Common myeloid progenitor, CD34-positive (primary cell): ENCODE measurements at regions not wholly inside any gene's neighbourhood (a gene's known extent, or its start where the extent isn't known, plus 50 kb on each side); places are given as distances from the start of the nearest gene placed in this dataset.

Experiments
- CTCF ChIA-PET: fragments of 350-600 bp; sonication (Branson Sonifier 250); formaldehyde crosslinking; loops from one replicate; lab custom pipeline; 2021; ENCODE audit warnings: antibody characterized with exemption; lab: Charles Lee
- POLR2A ChIA-PET: fragments of 350-600 bp; sonication (Branson Sonifier 250); formaldehyde crosslinking; loops from one replicate; lab custom pipeline; 2021; ENCODE audit warnings: antibody characterized with exemption; lab: Charles Lee
- DNase-seq, 3 donors: peaks; one replicate each; pipeline versions ENCODE4 v3.0.0 to v3.0.0-alpha.2; 2013
- H3K27ac ChIP-seq, 2 experiments: 1 replicate in 1 of 2; 2 replicates in 1 of 2; pipeline ENCODE4 v1.7.0; 2013; ENCODE audit warnings: inconsistent platforms in 2 of 2, low read length in 2 of 2, mild to moderate bottlenecking in 2 of 2, low read depth in 1 of 2, moderate library complexity in 1 of 2; ENCODE audit not compliant: severe bottlenecking in 2 of 2, insufficient read depth in 1 of 2, poor library complexity in 1 of 2
- H3K27me3 ChIP-seq, 5 experiments: replicated peaks in 2 of 5; 1 replicate in 3 of 5; 2 replicates in 2 of 5; pipeline versions ENCODE4 v1.6.1 to v1.7.0; 2013; ENCODE audit warnings: low read length in 4 of 5, mild to moderate bottlenecking in 2 of 5, moderate library complexity in 2 of 5, inconsistent platforms in 1 of 5; ENCODE audit not compliant: insufficient read depth in 5 of 5, control insufficient read depth in 4 of 5
- H3K36me3 ChIP-seq, 4 experiments: 1 replicate in 2 of 4; 2 replicates in 2 of 4; pipeline versions ENCODE4 v1.6.1 to v1.7.0; 2013; ENCODE audit warnings: low read length in 3 of 4, control low read depth in 1 of 4, mild to moderate bottlenecking in 1 of 4; ENCODE audit not compliant: control insufficient read depth in 4 of 4, insufficient read depth in 4 of 4
- H3K4me1 ChIP-seq, 4 experiments: 1 replicate in 3 of 4; 2 replicates in 1 of 4; pipeline versions ENCODE4 v1.6.1 to v1.7.1; 2013; ENCODE audit warnings: low read length in 3 of 4, mild to moderate bottlenecking in 3 of 4, control low read depth in 1 of 4, inconsistent platforms in 1 of 4, moderate library complexity in 1 of 4; ENCODE audit not compliant: control insufficient read depth in 4 of 4, insufficient read depth in 4 of 4; ENCODE audit errors: control extremely low read depth in 1 of 4
- H3K4me3 ChIP-seq, 7 experiments: 1 replicate in 4 of 7; 2 replicates in 3 of 7; pipeline versions ENCODE4 v1.5.1 to v1.7.0; 2013; ENCODE audit warnings: mild to moderate bottlenecking in 7 of 7, low read length in 6 of 7, moderate library complexity in 6 of 7, inconsistent platforms in 2 of 7, low read depth in 2 of 7, control low read depth in 1 of 7; ENCODE audit not compliant: insufficient read depth in 4 of 7, control insufficient read depth in 1 of 7; ENCODE audit errors: extremely low read depth in 1 of 7
- H3K9me3 ChIP-seq, 5 experiments: 1 replicate in 4 of 5; 2 replicates in 1 of 5; pipeline versions ENCODE4 v1.6.1 to v1.7.1; 2013; ENCODE audit warnings: low read length in 4 of 5, mild to moderate bottlenecking in 2 of 5, inconsistent platforms in 1 of 5, low read depth in 1 of 5, moderate library complexity in 1 of 5; ENCODE audit not compliant: control insufficient read depth in 4 of 5, insufficient read depth in 2 of 5; ENCODE audit errors: control extremely low read depth in 1 of 5
- WGBS: methylation state at CpG from one replicate; pipeline ENCODE4 v1.1.5; 2013; ENCODE audit not compliant: insufficient coverage; 5-methylcytosine and 5-hydroxymethylcytosine counted together

- Histone ChIP-seq H3K9me3 (peaks cover 0 to 18% (median 8%) of the 10 kb centered on the region in 5 experiments), H3K4me1 (peaks cover 0 to 10% (median 5%) of the 10 kb centered on the region in 4 experiments), H3K27ac (no peak overlapping the region), H3K36me3 (no peaks in the 10 kb centered on the region), H3K27me3 (no peaks in the 10 kb centered on the region), H3K4me3 (no peak overlapping the region)
- CTCF ChIA-PET, result interaction anchor here (1.2 to 1.4 kb wide), 2 partner anchors 8 to 11 kb away, joined by 3 to 4 read pairs; no protein-coding TSS in a partner anchor
- POLR2A ChIA-PET, result no interaction called here
- 78% methylated on average over 3 of the region's 5 CpGs for WGBS
- no peak for DNase-seq
These were observed 54.4 kb upstream of the BICD1 start for GRCh38 chr12:32052212-32052713.

- WGBS, result 89% methylated on average over 6 of the region's 7 CpGs
- DNase-seq, result no peak
- peaks cover 2 to 14% (median 6%) of the 10 kb centered on the region in 4 experiments for H3K4me1 ChIP-seq
These were observed 52.6 kb upstream of the BICD1 start for GRCh38 chr12:32053881-32054624.

More at GRCh38 chr12:32053881-32054624, 52.6 kb upstream of the BICD1 start:
- Histone ChIP-seq H3K36me3 (no peaks in the 10 kb centered on the region), H3K9me3 (peaks cover 0 to 15% (median 8%) of the 10 kb centered on the region in 5 experiments), H3K4me3 (no peak overlapping the region), H3K27me3 (no peaks in the 10 kb centered on the region), H3K27ac (no peak overlapping the region)
- ChIA-PET CTCF (no interaction called here), POLR2A (no interaction called here)
